ENCODE measurements at regions not wholly inside any gene's neighbourhood (a gene's known extent, or its start where the extent isn't known, plus 50 kb on each side); places are given as distances from the start of the nearest gene placed in this dataset.
A peak's percentile ranks its signal among the peaks of the same experiment; 100 is the strongest.

DNA sequence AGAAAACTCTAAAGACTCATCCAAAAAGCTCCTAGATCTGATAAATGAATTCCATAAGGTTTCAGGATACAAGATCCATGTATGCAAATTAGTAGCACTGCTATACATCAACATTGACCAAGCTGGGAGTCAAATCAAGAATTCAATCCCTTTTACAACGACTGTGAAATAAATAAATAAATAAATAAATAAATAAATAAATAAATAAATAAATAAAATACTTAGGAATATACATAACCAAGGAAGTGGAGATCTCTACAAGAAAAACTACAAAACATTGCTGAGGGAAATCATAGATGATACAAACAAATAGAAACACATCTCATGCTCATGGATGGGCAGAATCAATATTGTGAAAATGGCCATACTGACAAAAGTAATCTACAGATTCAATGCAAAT is 132.0 kb upstream of the NRSN1 start:
- no peak for DNase-seq

DNA sequence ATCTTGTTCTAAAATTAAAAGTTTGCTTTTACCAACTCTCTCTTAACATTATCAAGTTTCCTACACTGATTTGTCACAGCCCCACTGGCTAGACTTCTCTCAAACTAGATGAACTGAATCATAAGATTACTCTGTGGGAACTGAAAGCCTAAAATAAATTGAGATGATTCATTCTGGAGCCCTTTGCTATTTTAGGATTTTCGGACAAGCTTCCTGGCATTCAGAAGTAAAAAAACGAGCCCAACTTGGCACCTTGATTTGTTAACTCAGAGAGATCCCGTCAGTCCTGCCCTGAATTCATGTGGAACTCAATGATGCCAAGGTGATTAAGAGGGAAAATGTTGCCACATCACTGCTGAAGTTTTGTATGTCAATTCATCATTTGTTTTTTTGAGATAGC is 122.0 kb upstream of the NRSN1 start:
- DNase-seq: no peak

DNA sequence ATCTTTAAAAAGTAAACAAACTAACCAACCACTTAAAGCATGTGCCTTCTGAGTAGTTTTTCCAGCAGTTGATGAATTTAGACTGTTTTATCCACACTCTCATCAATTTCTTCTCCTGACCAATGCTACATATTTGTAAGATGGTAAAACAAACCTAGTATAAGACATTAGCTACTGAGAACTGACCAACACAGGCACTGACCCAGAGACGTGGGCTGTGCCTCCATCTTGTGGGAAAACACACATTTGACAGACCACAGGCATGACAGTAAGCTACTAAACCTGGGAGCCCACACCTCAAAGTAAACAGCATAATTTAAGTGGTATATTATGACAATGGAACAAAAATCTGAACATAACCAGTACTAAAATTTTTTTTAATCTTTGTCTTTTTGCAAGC is 121.4 kb upstream of the NRSN1 start:
- DNase-seq: no peak

DNA sequence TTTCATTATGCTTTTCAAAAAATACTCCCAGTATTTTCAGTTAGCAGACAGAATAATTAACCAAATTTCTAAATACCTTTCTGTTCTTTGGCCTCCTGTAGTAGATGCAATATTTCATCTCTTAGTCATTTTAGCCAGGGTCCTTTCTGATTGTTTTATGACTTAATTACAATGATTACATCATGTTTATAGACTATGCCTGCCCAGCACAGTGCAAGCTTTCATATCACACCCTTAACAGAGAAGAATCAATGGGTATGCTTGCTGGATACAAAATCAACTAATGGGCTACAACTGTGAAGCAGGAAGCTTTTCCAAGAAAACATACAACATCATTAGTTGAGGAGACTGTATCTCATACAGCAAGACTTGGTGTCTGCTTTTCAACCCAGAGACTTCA is 119.8 kb upstream of the NRSN1 start:
- no peak for DNase-seq

DNA sequence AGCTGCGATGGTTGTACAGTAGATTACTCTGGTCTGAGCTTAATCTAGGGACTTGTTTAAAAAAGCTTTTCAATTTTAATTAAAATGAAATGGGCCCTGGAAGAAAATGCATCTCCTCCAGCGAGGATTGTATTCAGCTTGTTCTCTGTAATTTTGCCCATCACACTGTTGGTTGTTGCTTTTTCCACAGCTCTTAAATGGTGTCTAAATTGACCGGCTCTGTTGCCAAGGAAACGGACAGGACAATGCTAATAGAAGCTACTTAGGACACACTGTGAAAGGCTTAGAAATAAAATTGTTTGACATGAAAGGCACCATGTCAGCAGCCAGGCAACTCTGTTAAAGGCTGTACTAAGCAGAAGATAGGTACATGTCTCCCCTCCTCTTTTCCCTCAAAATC is 116.7 kb upstream of the NRSN1 start:
- peak; percentile 74 for DNase-seq

DNA sequence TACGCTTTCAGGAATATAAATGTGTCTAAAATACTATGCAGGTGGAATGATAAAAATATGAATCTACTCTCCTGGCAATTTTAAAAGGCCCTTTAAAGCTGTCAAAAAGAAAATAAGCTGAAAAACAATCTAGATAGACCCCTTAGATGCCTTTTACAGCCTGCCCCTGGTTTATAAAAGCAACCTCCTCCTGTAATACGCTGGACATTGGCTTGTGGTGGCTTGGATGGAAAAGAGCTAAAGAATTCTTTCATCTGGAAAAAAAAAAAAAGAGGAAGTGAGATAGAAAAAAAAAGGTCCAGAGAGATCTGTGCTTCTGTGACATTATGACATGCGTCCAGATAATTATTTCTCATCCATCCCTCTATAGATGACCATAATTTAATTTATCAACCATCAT is 115.9 kb upstream of the NRSN1 start:
- no peak for DNase-seq

DNA sequence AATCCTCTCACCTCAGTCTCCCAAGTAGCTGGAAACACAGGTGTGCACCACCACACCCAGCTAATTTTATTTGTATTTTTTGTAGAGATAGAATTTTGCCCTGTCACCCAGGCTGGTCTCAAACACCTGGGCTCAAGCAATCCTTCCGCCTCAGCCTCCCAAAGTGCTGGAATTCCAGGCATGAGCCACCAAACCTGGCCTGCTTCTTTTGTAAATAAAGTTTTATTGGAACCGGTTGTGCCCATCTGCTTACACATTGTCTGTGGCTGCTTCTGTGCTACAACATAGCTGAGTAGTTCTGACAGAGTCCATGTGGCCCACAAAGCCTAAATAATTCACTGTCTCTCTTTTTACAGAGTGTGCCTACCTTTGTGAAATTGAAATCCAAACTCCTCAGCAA is 109.7 kb upstream of the NRSN1 start:
- DNase-seq: no peak

DNA sequence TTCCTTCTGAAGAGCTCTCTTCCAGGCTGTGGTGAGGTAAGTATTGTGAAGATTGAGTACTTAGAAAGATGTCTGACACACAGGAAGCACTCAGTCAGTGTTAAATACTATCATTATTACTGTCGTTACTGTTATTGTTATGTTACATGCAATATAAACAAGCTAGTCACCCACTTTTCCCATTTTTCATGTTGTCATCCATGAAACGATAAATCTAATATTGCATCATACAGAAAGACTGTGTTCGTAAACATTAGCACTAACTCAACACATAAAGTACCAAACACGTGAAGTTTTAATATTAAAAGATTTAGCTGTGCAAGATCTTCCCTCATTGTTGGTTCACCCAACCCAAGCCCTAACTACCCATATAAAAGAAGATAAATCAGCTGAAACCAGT is 109.2 kb upstream of the NRSN1 start:
- DNase-seq: no peak

DNA sequence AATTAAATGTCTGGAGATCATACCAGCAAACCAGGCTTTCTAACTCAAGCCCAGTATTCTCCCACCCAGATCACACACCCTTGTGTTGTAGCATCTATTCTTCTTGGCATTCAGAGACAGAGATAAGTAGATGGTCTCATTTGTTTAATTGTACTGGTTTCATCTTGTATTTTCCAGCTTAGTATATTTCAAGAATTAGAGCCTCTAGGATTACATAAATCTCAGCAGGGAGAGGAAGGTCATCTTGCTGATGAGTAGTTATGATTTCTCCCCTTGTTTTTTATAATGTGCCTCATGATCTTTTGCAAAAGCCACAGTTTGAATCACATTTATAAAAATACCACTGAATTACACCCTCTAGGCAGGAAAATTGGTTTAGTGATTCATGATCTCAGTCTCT is 106.6 kb upstream of the NRSN1 start:
- no peak for DNase-seq

DNA sequence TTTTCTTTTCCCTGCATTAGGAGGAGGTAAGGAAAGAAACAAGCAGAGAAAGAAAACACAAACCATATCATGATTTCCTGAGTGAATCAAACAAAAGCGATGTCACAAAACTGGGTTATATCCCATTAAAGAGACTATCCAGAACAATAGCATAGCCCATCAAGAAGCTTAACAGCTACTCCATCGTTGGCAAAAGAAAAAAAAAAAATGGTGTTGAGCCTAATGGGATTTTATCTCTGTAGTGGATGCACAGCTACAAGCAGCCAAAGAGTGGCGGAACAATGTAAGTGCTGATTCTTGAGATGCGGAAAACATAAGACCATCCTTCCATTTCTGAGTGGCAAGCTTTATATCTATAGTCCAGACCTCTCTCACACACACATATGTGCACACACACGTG is 106.2 kb upstream of the NRSN1 start:
- no peak for DNase-seq

DNA sequence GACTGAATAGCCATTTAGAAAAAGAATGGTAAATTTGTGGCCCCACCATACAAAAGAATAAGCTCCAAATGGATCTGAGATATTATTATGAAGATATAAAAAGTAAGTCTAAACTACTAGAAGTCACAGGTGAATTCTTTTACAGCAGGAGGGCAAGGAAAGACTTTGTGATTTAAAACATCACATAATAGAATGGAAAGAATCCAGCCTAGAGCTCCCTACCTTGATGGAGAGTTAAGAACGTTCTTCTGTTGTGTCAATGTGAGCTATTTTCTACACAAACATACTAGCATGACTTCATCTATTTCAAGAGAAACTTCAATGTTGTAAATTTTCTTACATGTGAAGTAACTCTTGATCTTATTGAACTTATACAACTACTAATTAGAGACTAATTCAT is 100.0 kb upstream of the NRSN1 start:
- no peak for DNase-seq

DNA sequence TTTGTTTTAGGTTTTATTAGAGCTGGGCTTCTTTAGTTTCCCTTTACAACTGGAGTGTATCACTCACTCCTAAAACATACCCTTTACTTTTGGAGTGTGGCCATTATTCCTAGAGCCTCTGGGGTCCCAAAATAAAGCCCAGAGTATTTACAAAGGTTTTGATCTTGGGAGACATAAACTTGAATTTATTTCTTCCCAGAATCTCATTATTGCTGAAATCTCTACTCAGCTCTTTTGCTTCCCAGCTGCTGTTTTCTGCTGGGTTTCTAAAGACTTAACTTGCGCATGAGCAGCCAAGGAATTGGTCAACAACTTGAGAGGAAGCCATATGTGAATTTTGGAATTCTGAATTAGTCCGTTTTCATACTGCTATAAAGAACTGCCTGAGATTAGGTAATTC is 94.5 kb upstream of the NRSN1 start:
- DNase-seq: no peak

DNA sequence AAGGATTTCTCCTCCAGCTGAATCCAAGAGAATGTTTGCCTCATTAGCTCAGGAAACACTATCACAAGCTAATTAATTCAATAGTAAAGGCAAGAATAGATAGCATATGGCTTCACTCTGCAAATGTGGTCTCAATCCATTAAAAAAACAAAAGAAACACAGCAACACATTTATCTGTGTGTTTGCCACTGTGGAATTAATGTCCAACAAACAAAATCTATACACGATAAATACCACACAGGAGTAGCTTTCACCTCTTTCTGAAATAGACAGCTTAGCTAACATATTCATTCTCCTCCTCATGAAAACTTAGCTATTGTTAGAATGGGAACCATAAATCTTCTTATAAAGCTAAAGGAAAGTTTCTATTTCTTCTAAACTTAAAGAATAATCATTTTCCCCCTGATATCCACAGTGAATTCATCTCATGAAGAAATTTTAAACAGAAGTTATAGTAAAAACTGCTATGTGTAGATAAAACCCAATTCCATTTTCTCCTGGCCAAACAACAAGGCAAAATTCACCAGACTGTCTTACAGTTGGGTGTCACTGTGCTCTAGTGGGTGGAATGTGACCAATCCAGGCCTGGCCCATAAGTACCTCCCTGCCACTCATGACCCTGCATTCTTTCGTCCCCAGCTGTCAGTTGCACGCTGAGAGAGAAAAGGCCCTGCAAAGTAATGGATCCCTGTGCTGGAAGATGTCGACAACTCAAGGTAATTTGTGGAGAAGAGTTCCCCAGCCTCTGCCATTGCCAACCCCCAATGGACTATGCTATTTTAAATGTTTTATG is 92.9 kb upstream of the NRSN1 start:
- no peak for DNase-seq

DNA sequence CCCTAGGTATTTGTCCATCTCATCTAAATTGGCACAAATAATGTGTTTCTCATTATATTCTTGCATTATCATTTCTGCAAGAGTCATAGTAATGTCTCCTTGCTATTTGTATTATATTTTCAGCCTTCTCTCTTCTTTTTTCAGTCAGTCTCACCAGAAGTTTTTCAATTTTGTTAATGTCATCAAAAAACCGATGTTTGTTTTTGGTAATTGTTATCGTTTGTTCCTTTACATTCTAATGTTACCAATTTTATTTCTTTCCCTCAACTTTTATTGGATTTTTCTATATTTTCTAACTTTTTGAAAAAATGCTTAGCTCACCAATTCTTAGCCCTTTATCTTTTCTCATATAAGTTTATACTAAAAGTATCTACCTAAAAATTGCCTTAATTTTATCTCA is 82.2 kb upstream of the NRSN1 start:
- no peak for DNase-seq

DNA sequence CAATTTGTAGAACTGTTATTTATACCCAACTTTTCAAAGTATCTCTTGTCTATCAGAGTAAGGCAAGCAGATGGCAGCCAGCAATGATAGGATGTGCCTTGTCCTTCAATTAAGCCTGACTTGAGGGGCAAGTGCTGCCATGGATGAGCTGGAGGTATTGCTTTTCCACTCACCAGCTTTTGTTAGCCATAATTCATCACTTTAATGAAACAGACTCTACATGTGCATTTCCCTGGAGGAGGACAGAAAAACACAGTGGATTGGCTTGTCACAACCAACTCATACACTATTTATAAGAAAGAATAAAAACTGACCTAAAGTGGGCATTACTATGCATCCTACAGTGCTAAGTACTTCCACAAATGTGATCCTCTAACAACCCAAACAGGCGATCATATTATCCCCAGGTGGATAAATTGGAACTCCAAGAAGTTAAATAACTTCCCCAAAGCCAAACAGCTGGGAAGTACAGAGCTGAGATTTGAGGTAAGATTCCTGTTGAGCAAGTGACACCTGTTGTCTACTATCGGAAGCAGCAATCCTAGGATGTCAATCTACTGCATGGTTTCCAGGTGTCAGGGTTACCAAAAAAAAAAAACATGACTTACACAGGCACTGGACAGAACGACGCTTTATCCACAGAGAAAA is 73.9 kb upstream of the NRSN1 start:
- no peak for DNase-seq

DNA sequence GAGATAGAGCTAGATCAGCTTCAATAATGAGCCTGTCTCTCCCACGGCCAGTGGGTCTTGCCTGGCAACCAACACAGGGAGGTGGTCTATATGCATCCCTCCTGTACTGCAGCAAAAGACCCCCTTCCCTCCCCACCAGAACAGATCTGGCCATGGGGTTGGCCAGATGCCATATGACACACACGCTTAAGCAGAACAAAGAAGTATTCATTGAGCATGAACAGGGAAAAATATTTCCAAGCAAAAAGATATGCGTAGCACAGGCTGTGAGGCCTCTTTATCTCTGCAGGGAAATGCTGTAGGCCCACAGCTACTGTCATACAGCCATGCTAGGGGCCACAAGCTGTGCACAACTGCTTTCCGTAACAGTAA is 73.4 kb upstream of the NRSN1 start:
- DNase-seq: no peak

DNA sequence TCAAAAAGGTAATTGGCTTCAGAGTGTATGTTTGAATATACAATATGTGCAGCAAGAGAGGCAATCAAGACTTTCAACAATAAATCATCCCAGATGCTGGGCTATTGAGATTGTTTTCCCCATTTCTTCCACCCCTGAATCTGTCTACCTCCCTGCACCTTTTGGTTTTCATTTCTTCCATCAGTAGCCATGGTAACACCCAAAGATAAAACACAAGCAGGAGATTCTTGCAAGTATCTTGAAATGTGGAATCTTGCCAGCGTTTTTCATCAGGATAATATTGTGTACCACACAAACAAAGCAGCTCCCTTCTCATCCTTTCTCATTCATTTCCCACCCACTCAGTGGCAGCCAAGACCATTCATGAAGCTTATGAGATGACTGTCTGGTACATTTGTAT is 73.0 kb upstream of the NRSN1 start:
- no peak for DNase-seq

DNA sequence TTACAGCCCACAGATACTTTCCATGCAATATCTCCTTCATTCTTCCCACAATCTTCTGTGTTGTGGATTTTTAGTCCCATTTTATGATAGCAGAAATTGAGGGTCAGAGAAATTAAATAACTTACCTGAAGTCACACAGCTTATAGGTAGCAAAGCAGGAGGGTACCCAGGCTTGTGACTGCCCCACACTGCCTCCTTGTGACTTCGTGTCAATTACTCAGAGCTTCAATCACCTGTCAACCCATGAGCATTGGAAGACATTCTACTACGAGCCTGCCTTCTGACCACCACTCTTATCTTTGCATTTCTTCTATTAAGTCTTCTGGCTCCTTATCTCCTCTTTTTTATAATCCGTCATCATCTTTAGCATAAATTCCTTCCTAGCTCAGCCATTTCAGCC is 71.6 kb upstream of the NRSN1 start:
- no peak for DNase-seq

DNA sequence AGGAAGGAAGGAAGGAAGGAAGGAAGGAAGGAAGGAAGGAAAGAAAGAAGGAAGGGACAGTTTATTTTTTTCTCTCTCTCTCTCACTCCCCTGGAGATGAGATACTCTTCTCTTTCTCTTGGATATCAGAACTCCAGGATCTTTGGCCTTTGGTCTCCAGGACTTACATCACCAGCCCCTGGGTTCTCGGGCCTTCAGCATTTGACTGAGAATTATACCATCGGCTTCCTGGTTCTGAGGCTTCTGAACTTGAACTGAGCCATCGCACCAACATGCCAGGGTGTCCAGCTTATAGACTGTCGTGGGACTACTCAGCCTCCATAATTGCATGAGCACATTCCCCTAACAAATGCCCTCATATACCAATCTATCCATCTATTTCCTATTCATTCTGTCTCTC is 69.4 kb upstream of the NRSN1 start:
- DNase-seq: no peak

DNA sequence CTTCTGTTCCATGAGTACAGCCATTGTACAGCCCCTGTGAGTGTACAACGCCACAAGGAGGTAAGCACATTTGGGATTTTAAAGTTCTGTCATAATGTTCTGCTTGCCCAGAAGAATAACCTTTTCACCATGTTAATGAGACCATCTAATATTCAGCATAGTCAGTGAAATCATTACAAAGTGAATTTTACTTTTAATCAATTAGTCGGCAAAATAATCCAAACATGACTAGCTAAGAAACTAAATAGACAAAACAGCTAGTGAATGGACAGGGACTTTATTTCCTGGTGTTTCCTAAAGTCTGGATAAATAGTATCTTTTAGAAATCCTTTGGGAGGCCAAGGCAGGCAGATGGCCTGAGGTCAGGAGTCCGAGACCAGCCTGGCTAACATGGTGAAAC is 69.0 kb upstream of the NRSN1 start:
- no peak for DNase-seq

DNA sequence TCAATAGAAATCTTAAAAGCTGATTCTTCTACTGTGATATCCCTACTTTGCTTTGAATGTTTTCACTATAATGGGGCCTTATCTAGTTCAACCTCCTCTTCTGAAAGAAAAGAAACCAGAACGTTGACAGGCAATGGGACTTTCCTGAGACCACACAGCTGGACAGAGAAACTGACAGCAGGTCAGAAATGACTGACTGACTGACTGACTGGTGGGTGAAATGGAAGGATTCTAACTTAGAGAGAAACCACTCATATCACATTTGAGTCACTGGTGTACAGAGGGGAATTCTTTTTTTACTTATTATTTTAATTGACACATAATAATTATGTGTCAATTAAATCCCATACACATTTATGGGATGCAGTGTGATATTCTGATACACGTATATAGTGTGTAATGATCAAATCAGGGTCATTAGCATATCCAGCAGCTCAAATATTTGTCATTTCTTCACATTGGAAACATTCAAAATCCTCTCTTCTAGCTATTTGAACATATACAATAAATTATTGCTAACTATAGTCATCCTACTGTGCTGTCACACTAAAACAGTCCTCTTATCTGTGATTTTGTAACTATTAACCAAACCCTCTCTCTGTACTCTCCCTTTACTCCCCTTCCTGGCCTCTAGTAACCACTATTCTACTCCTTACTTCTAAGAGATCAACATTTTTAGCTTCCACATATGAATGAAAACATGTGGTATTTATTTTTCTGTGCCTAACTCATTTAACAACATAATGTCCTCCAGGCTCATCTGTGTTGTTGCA is 64.8 kb upstream of the NRSN1 start:
- no peak for DNase-seq

DNA sequence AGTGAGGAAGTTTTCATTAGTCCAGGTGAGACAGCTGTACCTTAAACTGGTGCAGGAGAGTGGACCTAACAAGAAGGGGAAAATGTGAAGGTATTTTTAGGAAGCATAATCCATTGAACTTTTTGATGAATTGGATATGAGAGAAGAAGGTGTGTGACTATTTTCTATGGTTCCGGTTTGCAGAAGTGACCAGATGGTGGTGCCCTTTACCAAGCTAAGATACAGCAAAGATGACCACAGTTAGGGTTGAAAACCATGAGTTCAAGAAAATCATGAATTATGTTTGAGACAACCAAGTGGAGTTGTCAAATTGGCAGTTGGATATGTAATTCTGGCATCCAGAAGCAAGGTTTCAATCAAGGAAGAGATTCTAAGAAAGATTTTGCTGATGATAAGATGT is 61.9 kb upstream of the NRSN1 start:
- DNase-seq: no peak

DNA sequence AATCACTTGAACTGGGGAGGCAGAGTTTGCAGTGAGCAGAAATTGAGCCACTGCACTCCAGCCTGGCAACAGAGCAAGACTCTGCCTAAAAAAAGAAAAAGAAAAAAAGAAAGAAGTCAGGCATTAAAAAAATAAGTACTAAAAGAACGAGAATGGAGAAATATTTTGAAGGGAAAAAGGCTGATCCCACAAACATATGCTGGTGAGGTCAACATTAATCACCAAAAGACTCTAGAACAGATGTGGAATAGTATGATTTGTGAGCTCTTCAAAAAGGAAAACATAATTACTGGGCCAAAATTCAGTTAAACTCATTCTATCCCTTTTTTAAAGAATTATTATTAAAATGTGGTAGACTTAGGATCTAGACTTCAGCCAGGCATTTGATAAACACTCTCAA is 61.2 kb upstream of the NRSN1 start:
- DNase-seq: no peak

DNA sequence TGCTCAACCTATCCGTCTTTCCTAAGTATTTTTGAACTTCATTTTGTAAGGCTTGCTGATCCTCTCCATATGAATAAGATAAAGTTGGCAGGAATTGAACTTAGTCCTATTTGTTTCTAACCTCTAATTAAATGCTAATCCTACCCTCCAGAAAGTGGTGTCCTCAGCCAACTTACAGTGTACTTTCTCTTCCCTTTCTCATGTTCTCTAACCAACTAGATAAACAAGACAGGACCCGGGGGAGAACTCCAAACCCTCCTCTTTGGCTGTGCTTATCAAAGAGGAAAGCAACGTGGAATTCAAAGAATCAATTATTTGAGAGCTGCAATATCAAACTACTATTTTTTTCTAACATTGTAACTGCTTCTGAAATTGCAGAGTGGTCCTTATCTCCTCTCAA is 56.5 kb upstream of the NRSN1 start:
- DNase-seq: no peak

Measured in DMS153 (cell line).